Erythroblast (primary cell): ENCODE measurements at regions not wholly inside any gene's neighbourhood (a gene's known extent, or its start where the extent isn't known, plus 50 kb on each side); places are given as distances from the start of the nearest gene placed in this dataset.

Source experiments
- GATA1 ChIP-seq: IDR thresholded peaks from 2 replicates; pipeline ENCODE4 v1.6.1; 2011; ENCODE audit warnings: low read depth, mild to moderate bottlenecking, control low read depth, low read length, moderate library complexity
- POLR2A ChIP-seq: IDR thresholded peaks from 2 replicates; pipeline ENCODE4 v1.6.1; 2011; ENCODE audit warnings: mild to moderate bottlenecking, low read length

DNA sequence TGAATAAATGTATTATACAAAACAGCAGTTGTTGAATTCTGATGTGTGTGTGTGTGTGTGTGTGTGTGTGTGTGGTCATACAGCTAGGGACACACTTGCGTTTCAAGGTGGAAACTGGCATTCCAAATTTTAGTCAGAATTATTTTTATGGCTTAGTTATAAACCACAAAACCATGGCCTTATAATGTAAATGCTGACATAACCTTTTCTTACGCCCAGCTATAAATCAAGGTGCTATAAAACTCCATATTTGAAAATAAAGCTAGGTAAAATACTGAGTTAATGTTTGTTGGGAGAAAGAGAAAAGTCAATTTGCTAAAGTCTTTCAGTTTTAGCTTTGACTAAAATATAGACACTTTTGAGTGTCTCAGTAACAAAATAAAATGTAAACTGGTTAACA is 345.1 kb upstream of the NR3C2 start:
- no peak for TF ChIP-seq POLR2A
- no peak for TF ChIP-seq GATA1
